Stimulated activated CD4-positive, alpha-beta T cell treated with anti-CD3 and anti-CD28 coated beads, Interleukin-2, amount 100 ng/mL, for 48 hours (primary cell): ENCODE measurements at regions not wholly inside any gene's neighbourhood (a gene's known extent, or its start where the extent isn't known, plus 50 kb on each side); places are given as distances from the start of the nearest gene placed in this dataset.
"Not testable (repeated sequence)": the region's sequence is repeated elsewhere in the genome, so short reads cannot be mapped to it uniquely, and the experiment has no call there.

Source experiments
- DNase-seq, 2 donors: peaks; one replicate each; pipeline ENCODE4 v3.0.0-alpha.2; 2020

GRCh38 chr15:66884661-66885237 lies 180.7 kb upstream of the SMAD3 start:
- DNase-seq = no peak

DNA sequence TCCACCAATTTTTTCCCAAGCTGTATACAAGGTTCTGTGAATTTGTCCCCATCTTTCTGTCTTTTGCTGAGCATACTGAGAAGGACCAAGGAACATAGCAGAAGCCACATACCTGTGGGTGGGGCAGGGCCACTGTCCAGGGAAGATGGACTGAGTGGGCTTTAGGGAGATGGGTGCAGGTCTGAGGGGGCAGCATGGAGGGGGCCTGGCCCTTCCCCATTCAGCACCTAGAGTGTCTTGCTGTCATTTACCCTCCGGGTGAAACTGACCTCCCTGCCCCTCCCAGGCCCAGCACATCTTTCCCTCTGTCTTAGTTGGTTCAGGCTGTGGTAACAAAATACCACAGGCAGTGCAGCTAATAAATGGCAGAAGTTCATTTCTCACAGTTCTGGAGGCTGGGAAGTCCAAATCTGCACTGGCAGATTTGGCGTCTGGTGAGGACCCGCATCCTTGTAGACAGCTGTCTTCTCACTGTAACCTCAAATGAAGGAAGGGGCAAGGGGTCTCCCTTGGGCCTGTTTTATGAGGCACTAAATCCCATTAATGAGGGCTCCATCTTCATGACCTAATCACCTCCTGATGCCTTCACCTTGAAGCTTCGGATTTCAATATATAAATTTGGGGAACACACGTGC lies 180.0 kb upstream of the SMAD3 start:
- no peak for DNase-seq

GRCh38 chr15:66886241-66886675 lies 179.1 kb upstream of the SMAD3 start:
- no peak for DNase-seq

- no peak for DNase-seq
These were observed 178.6 kb upstream of the SMAD3 start for GRCh38 chr15:66886686-66887273.

GRCh38 chr15:66889298-66889697 lies 176.1 kb upstream of the SMAD3 start:
- not testable (repeated sequence) for DNase-seq

DNA sequence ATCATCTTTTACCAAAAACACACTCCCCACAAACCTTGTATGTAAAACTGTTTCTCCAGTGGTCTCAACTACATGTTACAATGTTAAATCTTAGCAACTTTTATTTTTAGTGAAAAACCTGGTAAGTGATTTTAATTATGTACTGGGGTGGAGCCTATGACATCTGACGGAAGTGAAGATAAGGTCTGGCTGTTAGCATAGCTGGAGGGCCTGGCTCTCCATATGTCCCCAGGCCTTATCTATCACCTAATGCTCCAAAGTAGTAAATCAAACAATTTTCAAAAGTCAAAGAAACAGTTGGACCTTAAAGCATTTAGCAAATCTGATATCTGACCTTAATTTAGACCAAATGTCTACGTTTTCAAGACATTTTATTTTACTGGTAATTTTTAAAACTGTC lies 173.6 kb upstream of the SMAD3 start:
- DNase-seq = no peak

GRCh38 chr15:66893294-66893693 lies 172.1 kb upstream of the SMAD3 start:
- no peak for DNase-seq

DNA sequence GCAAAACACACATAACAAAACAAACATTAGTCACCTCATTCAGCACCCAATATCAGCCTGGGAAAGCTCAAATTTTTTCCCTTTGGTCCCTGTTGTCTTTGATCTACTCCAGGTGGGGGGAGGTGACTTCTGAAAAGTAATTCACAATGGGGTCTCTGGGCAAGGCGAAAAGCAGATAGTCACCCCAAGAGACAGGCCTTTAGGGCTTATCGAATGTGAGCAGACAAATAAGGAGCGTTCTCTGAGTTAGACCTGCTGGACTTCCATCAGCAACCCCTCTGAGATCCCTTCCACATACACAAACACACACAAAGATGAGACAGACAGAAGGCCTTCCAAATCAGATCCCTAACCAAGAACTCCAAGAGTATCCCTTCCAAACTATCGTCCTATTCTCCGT lies 171.0 kb upstream of the SMAD3 start:
- no peak for DNase-seq

- no peak for DNase-seq
These were observed 170.2 kb upstream of the SMAD3 start for GRCh38 chr15:66894986-66895780.

- DNase-seq = no peak
These were observed 169.5 kb upstream of the SMAD3 start for GRCh38 chr15:66895794-66896453.

GRCh38 chr15:66896611-66897010 lies 168.8 kb upstream of the SMAD3 start:
- no peak for DNase-seq

DNA sequence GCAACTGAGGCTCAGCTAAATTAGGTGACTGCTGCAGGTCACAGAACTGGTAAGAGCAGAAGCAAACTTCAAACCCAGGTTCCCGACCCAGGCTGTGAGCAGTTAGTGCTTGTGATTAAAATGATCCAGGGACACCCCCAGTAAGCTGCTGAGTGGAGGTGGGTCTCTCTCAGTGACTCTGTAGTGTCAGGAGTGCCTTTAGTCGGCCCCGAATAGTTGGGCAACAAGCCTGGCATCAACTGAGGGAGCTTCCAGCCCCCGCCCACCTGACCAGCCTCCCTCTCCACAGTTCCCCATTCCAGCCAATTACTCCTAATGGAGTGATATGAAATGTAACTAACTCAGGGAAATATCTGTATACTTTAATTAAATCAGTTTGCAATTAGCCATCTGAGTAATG lies 168.0 kb upstream of the SMAD3 start:
- no peak for DNase-seq

GRCh38 chr15:66897971-66898370 lies 167.4 kb upstream of the SMAD3 start:
- DNase-seq = no peak

GRCh38 chr15:66898656-66899386 lies 166.6 kb upstream of the SMAD3 start:
- DNase-seq = no peak

GRCh38 chr15:66899555-66900350 lies 165.6 kb upstream of the SMAD3 start:
- DNase-seq = no peak

- DNase-seq = no peak
These were observed 164.7 kb upstream of the SMAD3 start for GRCh38 chr15:66900586-66901310.

GRCh38 chr15:66901336-66902100 lies 163.9 kb upstream of the SMAD3 start:
- no peak for DNase-seq

- no peak for DNase-seq
These were observed 160.2 kb upstream of the SMAD3 start for GRCh38 chr15:66905185-66905584.

- DNase-seq = no peak
These were observed 159.4 kb upstream of the SMAD3 start for GRCh38 chr15:66905954-66906353.
